BLaER1 treated with 17β-estradiol and CSF1 and Interleukin-3, amounts not matched to agents 10 nM and 100 nM (cell line): ENCODE measurements at regions not wholly inside any gene's neighbourhood (a gene's known extent, or its start where the extent isn't known, plus 50 kb on each side); places are given as distances from the start of the nearest gene placed in this dataset.

Experiments used
- H3K27ac ChIP-seq, 11 experiments: shearing (Covaris generic); formaldehyde crosslinking; 2 replicates each; pipeline ENCODE4 v1.8.1; 2022
- H3K27me3 ChIP-seq, 11 experiments: shearing (Covaris generic); formaldehyde crosslinking; 2 replicates each; pipeline ENCODE4 v1.8.1; 2022
- H3K36me3 ChIP-seq, 11 experiments: shearing (Covaris generic); formaldehyde crosslinking; 2 replicates each; pipeline ENCODE4 v1.8.1; 2022
- H3K4me1 ChIP-seq, 10 experiments: shearing (Covaris generic); formaldehyde crosslinking; 2 replicates each; pipeline ENCODE4 v1.8.1; 2022
- H3K4me2 ChIP-seq, 11 experiments: shearing (Covaris generic); formaldehyde crosslinking; 2 replicates each; pipeline ENCODE4 v1.8.1; 2022
- H3K4me3 ChIP-seq, 10 experiments: shearing (Covaris generic); formaldehyde crosslinking; 2 replicates each; pipeline ENCODE4 v1.8.1; 2022
- H3K9ac ChIP-seq, 11 experiments: shearing (Covaris generic); formaldehyde crosslinking; 2 replicates each; pipeline ENCODE4 v1.8.1; 2022
- H3K9me3 ChIP-seq, 11 experiments: shearing (Covaris generic); formaldehyde crosslinking; replicated peaks in 1 of 11; 2 replicates each; pipeline ENCODE4 v1.8.1; 2022
- H4K20me1 ChIP-seq, 11 experiments: shearing (Covaris generic); formaldehyde crosslinking; 2 replicates each; pipeline ENCODE4 v1.8.1; 2022
- Cebpa-rat ChIP-seq, 11 experiments: shearing (Covaris generic); IDR thresholded peaks; 2 replicates each; pipeline ENCODE4 v1.8.1; 2022

DNA sequence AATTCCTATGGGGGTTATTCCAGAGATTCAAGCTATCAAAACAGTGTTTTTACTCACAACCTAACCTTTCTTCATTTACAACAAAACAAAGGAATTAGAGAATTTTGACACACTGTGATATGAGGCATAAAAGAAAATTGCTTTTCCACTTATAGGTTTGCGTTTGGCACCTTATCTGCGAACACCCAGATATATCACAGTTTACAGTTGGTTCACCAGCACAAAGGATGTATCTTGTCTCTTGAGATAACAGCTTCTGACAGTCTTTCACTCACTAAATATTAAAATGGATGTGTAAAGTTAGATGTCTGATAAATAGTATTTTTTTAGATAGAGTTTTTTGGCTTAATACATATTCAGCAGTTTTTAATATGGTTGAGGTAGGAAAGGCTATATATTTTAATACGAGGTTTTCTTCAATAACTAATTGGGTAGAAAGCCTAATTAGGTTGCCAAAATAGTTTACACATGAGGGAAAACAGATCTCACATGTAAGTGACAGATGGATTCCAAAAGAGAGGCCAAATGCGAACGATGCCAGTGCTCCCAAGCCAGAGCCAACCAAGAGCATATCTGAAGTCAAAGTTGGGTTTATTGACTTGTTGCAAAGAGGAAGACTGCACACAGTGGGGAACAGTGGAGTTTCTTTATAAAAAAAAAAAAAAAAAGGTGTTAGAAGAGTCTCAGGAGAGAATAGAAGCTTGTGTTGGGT lies 1495.2 kb downstream of the MAT2B start:
- Histone ChIP-seq H3K27me3 (no peaks in the 10 kb centered on the region), H3K4me3 (no peak overlapping the region), H3K9ac (no peak overlapping the region), H3K9me3 (no peaks in the 10 kb centered on the region), H4K20me1 (no peaks in the 10 kb centered on the region), H3K4me2 (no peak overlapping the region), H3K27ac (no peak overlapping the region), H3K36me3 (no peaks in the 10 kb centered on the region), H3K4me1 (no peaks in the 10 kb centered on the region)
- TF ChIP-seq Cebpa-rat (IDR thresholded peaks at IDR 0.05), result no peak

DNA sequence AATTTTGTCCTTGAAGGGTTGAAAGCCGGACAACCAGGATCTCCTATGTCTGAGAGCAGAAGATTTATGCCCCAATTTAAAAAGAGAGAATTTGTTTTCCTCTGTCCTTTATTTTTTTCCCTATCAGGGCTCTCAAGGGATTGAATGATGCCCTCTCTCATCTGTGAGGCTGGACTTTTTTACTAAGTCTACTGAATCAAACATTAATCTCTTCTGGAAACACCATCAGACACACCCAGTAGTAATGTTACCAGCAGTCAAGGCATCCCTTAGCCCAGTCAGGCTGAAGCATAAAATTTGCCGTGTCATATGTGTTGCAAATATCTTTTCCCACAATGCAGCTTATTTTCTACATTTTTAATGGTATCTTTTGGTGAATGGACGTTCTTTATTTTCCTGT lies 1497.9 kb downstream of the MAT2B start:
- H4K20me1 ChIP-seq, result no peaks in the 10 kb centered on the region
- H3K27ac ChIP-seq, result no peak overlapping the region
- no peak overlapping the region for H3K4me3 ChIP-seq
- no peak overlapping the region for H3K4me2 ChIP-seq
- H3K27me3 ChIP-seq, result no peaks in the 10 kb centered on the region
- no peaks in the 10 kb centered on the region for H3K36me3 ChIP-seq
- no peaks in the 10 kb centered on the region for H3K4me1 ChIP-seq
- no peak overlapping the region for H3K9ac ChIP-seq
- H3K9me3 ChIP-seq, result no peaks in the 10 kb centered on the region
- no peak for TF ChIP-seq Cebpa-rat (IDR thresholded peaks at IDR 0.05)

- H4K20me1 ChIP-seq, result no peaks in the 10 kb centered on the region
- no peak overlapping the region for H3K9ac ChIP-seq
- no peaks in the 10 kb centered on the region for H3K36me3 ChIP-seq
- H3K4me2 ChIP-seq, result no peak overlapping the region
- H3K27ac ChIP-seq, result no peak overlapping the region
- no peaks in the 10 kb centered on the region for H3K9me3 ChIP-seq
- H3K4me3 ChIP-seq, result no peak overlapping the region
- no peak for TF ChIP-seq Cebpa-rat (IDR thresholded peaks at IDR 0.05)
- no peaks in the 10 kb centered on the region for H3K4me1 ChIP-seq
- no peaks in the 10 kb centered on the region for H3K27me3 ChIP-seq
Measured at GRCh38 chr5:165004175-165004574, 1498.8 kb downstream of the MAT2B start.

- H3K4me1 ChIP-seq, result peaks cover 0 to 4% (median 0%) of the 10 kb centered on the region in 10 experiments; a peak in 3 of 20 replicates
- H4K20me1 ChIP-seq, result no peaks in the 10 kb centered on the region
- H3K27me3 ChIP-seq, result no peaks in the 10 kb centered on the region
- no peak overlapping the region for H3K4me2 ChIP-seq
- H3K4me3 ChIP-seq, result no peak overlapping the region
- H3K9me3 ChIP-seq, result no peaks in the 10 kb centered on the region
- no peak for TF ChIP-seq Cebpa-rat (IDR thresholded peaks at IDR 0.05)
- H3K36me3 ChIP-seq, result no peaks in the 10 kb centered on the region
- H3K27ac ChIP-seq, result no peak overlapping the region
- no peak overlapping the region for H3K9ac ChIP-seq
Measured at GRCh38 chr5:165014439-165014838, 1509.0 kb downstream of the MAT2B start.

- no peaks in the 10 kb centered on the region for H3K9me3 ChIP-seq
- peaks cover 0 to 4% (median 0%) of the 10 kb centered on the region in 10 experiments; a peak in 3 of 20 replicates for H3K4me1 ChIP-seq
- TF ChIP-seq Cebpa-rat (IDR thresholded peaks at IDR 0.05), result no peak
- no peak overlapping the region for H3K4me3 ChIP-seq
- H3K27me3 ChIP-seq, result no peaks in the 10 kb centered on the region
- no peak overlapping the region for H3K27ac ChIP-seq
- no peaks in the 10 kb centered on the region for H4K20me1 ChIP-seq
- no peak overlapping the region for H3K4me2 ChIP-seq
- no peak overlapping the region for H3K9ac ChIP-seq
- H3K36me3 ChIP-seq, result no peaks in the 10 kb centered on the region
Measured at GRCh38 chr5:165015126-165015525, 1509.7 kb downstream of the MAT2B start.

DNA sequence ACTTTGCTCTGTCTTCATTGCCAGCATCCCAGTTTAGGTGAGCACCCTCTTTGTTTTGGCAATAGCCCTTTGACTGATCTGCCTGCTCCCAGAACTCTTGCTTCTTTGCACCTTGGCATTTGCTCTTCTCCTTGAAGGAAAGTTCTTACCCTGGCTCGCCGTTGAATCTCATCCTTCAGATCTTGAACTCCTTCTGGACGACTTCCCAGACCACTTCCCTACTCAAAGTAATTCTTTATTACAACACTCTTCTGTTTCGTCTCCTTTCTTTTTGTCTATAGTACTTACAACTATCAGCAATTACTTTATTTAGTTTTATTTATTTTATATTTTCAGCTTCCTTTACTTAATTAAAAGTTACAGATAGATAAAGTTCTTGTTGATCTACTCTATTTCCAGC lies 1510.1 kb downstream of the MAT2B start:
- H3K27me3 ChIP-seq, result no peaks in the 10 kb centered on the region
- H3K9me3 ChIP-seq, result no peaks in the 10 kb centered on the region
- no peak overlapping the region for H3K4me2 ChIP-seq
- H3K4me1 ChIP-seq, result peaks cover 0 to 4% (median 0%) of the 10 kb centered on the region in 10 experiments; a peak in 3 of 20 replicates
- H3K9ac ChIP-seq, result no peak overlapping the region
- H3K27ac ChIP-seq, result no peak overlapping the region
- no peaks in the 10 kb centered on the region for H4K20me1 ChIP-seq
- H3K4me3 ChIP-seq, result no peak overlapping the region
- no peaks in the 10 kb centered on the region for H3K36me3 ChIP-seq
- no peak for TF ChIP-seq Cebpa-rat (IDR thresholded peaks at IDR 0.05)

DNA sequence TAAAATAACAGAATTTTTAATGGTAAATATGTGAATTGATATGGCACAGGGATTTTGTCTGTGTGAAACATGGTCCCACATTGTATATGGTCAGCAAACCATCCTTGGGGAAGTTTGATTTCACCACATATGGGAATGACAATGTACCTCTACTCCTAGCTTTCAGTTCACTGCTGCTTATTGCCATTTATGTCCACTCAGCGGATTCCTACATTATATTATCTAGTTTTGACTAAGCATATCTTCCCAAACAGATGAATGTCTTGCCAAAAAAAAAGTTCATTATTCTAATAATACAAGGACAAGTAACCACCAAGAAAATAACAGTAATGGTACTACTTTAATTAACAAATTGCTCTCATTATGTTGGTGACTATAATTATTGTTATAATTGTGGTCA lies 1521.6 kb downstream of the MAT2B start:
- H3K4me3 ChIP-seq, result no peak overlapping the region
- H3K9ac ChIP-seq, result no peak overlapping the region
- H4K20me1 ChIP-seq, result no peaks in the 10 kb centered on the region
- no peak overlapping the region for H3K27ac ChIP-seq
- H3K36me3 ChIP-seq, result no peaks in the 10 kb centered on the region
- TF ChIP-seq Cebpa-rat (IDR thresholded peaks at IDR 0.05), result no peak
- no peaks in the 10 kb centered on the region for H3K4me1 ChIP-seq
- H3K27me3 ChIP-seq, result no peaks in the 10 kb centered on the region
- no peaks in the 10 kb centered on the region for H3K9me3 ChIP-seq
- no peak overlapping the region for H3K4me2 ChIP-seq

DNA sequence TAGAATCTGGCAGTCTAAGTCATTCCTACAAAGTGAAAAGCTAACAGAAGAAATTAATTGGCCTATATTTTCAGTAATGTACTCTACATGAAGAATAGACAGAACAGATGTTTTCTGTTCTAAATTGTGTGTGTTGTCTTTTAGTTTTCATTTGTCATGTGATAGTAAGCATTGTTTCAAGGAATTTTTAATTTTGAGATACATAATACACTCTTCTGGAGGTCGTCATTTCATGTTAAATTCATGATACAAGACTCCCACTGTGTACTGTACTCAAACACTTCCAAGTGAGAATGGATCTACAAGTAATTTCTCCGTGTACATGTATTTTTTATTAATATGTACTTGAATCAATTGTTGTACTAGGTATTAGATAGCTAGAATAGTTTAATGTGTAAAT lies 1522.9 kb downstream of the MAT2B start:
- Histone ChIP-seq H3K36me3 (no peaks in the 10 kb centered on the region), H3K4me2 (no peak overlapping the region), H3K27ac (no peak overlapping the region), H3K4me1 (no peaks in the 10 kb centered on the region), H3K9me3 (no peaks in the 10 kb centered on the region), H3K27me3 (no peaks in the 10 kb centered on the region), H4K20me1 (no peaks in the 10 kb centered on the region), H3K9ac (no peak overlapping the region), H3K4me3 (no peak overlapping the region)
- no peak for TF ChIP-seq Cebpa-rat (IDR thresholded peaks at IDR 0.05)

DNA sequence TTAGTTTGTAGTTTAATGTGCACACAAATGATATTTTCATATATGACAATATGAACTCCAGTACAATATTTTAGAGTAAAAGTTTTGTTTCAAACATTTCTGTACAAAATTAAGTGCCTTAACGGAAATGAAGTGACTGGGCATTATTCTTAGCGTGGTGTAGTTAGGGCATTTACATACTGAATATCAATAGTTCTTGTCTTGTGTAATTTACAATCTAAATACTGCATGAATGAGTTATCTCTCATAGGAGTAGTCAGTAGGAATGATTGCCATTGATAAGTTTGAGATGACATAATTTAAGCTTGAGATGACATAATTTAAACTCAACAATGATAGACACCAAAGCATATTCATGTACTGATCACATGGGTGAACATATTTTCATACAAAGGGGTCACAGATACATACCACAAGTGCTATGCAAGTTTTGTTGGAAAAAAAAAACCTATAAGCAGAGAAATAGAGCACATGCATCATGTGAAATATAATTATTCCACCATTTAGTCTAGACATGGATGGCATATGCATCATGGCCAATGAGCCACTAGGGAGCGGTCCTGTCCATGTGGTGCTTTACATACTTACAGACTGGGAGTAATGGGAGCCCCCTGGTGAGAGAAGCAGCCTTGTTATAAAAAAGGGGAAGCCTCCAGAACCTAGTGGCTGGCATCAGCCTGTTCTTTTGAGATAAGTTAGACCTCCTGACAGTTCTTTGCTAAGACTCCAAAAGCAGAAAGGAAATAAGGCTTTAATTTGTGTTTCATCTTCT lies 1523.9 kb downstream of the MAT2B start:
- no peak overlapping the region for H3K27ac ChIP-seq
- no peaks in the 10 kb centered on the region for H3K27me3 ChIP-seq
- no peaks in the 10 kb centered on the region for H4K20me1 ChIP-seq
- TF ChIP-seq Cebpa-rat (IDR thresholded peaks at IDR 0.05), result no peak
- no peak overlapping the region for H3K4me3 ChIP-seq
- no peaks in the 10 kb centered on the region for H3K36me3 ChIP-seq
- no peak overlapping the region for H3K4me2 ChIP-seq
- H3K4me1 ChIP-seq, result no peaks in the 10 kb centered on the region
- no peaks in the 10 kb centered on the region for H3K9me3 ChIP-seq
- no peak overlapping the region for H3K9ac ChIP-seq

- Histone ChIP-seq H3K4me3 (no peak overlapping the region), H3K27ac (no peak overlapping the region), H3K9ac (no peak overlapping the region), H3K9me3 (no peaks in the 10 kb centered on the region), H3K4me2 (no peak overlapping the region), H3K27me3 (no peaks in the 10 kb centered on the region), H3K36me3 (no peaks in the 10 kb centered on the region), H4K20me1 (no peaks in the 10 kb centered on the region), H3K4me1 (no peaks in the 10 kb centered on the region)
- no peak for TF ChIP-seq Cebpa-rat (IDR thresholded peaks at IDR 0.05)
Measured at GRCh38 chr5:165030971-165031370, 1525.6 kb downstream of the MAT2B start.
